Loucy (cell line): ENCODE measurements at regions not wholly inside any gene's neighbourhood (a gene's known extent, or its start where the extent isn't known, plus 50 kb on each side); places are given as distances from the start of the nearest gene placed in this dataset.

Source experiments
- CTCF ChIP-seq: fragments of 200-600 bp; sonication (generic); conservative IDR thresholded peaks from 2 replicates; pipeline ENCODE4 v1.5.1; 2014; ENCODE audit warnings: mild to moderate bottlenecking, antibody characterized with exemption, low read length
- EZH2phosphoT487 ChIP-seq: fragments of 200-600 bp; IDR thresholded peaks from 2 replicates; pipeline ENCODE4 v1.6.1; 2018; ENCODE audit warnings: antibody characterized with exemption, mild to moderate bottlenecking, moderate library complexity, borderline replicate concordance

GRCh38 chr5:168131519-168131918 is 159.9 kb upstream of the WWC1 start:
- TF ChIP-seq CTCF (no peak), EZH2phosphoT487 (no peak)
